Mesendoderm (in vitro differentiated cells): ENCODE measurements at regions not wholly inside any gene's neighbourhood (a gene's known extent, or its start where the extent isn't known, plus 50 kb on each side); places are given as distances from the start of the nearest gene placed in this dataset.

Source experiments
- DNase-seq: peaks from one replicate; pipeline ENCODE4 v3.0.0; 2013
- H2AK5ac ChIP-seq: 2 replicates; pipeline ENCODE4 v1.6.1; 2013; ENCODE audit warnings: low read length, inconsistent platforms
- H2BK120ac ChIP-seq: 2 replicates; pipeline ENCODE4 v1.6.1; 2013; ENCODE audit warnings: low read depth, mild to moderate bottlenecking, low read length, moderate library complexity, mixed read lengths
- H2BK15ac ChIP-seq: replicated peaks from 2 replicates; pipeline ENCODE4 v1.6.1; 2013; ENCODE audit warnings: low read depth, mild to moderate bottlenecking, moderate library complexity
- H2BK5ac ChIP-seq: 2 replicates; pipeline ENCODE4 v1.6.1; 2013; ENCODE audit warnings: low read length, inconsistent platforms
- H3K18ac ChIP-seq: 2 replicates; pipeline ENCODE4 v1.6.1; 2013; ENCODE audit warnings: mild to moderate bottlenecking, low read length, mixed read lengths
- H3K23ac ChIP-seq: one replicate; pipeline ENCODE4 v1.6.1; 2013; ENCODE audit warnings: low read length
- H3K27ac ChIP-seq: 2 replicates; pipeline ENCODE4 v1.5.1; 2013; ENCODE audit warnings: low read depth, mild to moderate bottlenecking, inconsistent platforms, low read length, moderate library complexity
- H3K27me3 ChIP-seq: 2 replicates; pipeline ENCODE4 v1.6.1; 2013; ENCODE audit warnings: low read length, control low read depth, mild to moderate bottlenecking, inconsistent platforms; ENCODE audit not compliant: insufficient read depth, poor library complexity
- H3K36me3 ChIP-seq: 2 replicates; pipeline ENCODE4 v1.6.1; 2013; ENCODE audit warnings: low read length, inconsistent platforms; ENCODE audit not compliant: control insufficient read depth, insufficient read depth
- H3K4ac ChIP-seq: one replicate; pipeline ENCODE4 v1.6.1; 2013; ENCODE audit warnings: low read depth, mild to moderate bottlenecking, low read length, moderate library complexity
- H3K4me1 ChIP-seq: 2 replicates; pipeline ENCODE4 v1.6.1; 2013; ENCODE audit warnings: low read depth, low read length, inconsistent platforms; ENCODE audit not compliant: control insufficient read depth
- H3K4me2 ChIP-seq: 2 replicates; pipeline ENCODE4 v1.6.1; 2013; ENCODE audit warnings: low read length
- H3K4me3 ChIP-seq: 2 replicates; pipeline ENCODE4 v1.5.1; 2013; ENCODE audit warnings: mild to moderate bottlenecking, low read length
- H3K56ac ChIP-seq: one replicate; pipeline ENCODE4 v1.6.1; 2013; ENCODE audit warnings: low read length
- H3K79me1 ChIP-seq: 2 replicates; pipeline ENCODE4 v1.6.1; 2013; ENCODE audit warnings: low read length, inconsistent platforms
- H3K79me2 ChIP-seq: 2 replicates; pipeline ENCODE4 v1.6.1; 2013; ENCODE audit warnings: mild to moderate bottlenecking, low read length; ENCODE audit not compliant: control insufficient read depth, insufficient read depth
- H3K9ac ChIP-seq: 2 replicates; pipeline ENCODE4 v1.6.1; 2013; ENCODE audit warnings: low read length, inconsistent platforms
- H4K5ac ChIP-seq: one replicate; pipeline ENCODE4 v1.6.1; 2013; ENCODE audit warnings: low read length
- H4K8ac ChIP-seq: one replicate; pipeline ENCODE4 v1.6.1; 2013; ENCODE audit warnings: low read depth, mild to moderate bottlenecking, control low read depth, low read length, moderate library complexity
- WGBS: extraction: QIAGEN DNeasy Blood & Tissue Kit; methylation state at CpG from one replicate; pipeline ENCODE4 v1.1.7; 2013; ENCODE audit warnings: low lambda C conversion rate, missing lambda C conversion rate; ENCODE audit not compliant: insufficient coverage; ENCODE audit errors: extremely low coverage; 5-methylcytosine and 5-hydroxymethylcytosine counted together

DNA sequence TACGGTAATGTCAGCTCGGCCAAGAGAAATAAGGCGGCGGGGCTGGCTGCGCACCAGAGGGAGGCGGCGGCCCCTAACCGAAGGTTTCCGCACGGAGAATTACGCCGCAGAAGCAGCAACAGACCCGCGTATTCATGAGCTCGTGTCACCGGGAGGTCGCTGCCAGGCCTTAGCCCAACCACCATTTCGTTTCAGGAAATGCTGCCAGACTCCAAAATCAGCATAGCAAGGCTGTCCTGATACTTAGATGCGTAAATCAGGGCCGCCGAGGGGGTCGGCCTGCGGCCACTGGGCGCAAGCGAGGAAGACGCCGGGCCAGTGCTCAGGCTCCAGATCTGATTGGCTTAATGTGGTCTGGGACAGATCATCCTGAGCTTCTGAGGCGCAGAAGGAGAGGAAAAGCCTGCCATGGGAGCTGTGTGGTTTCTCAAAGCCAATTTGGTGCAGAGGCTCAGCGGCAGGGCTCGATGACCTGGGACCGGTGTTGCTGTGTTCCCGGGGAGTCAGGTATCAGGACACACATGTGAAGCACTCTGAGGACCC lies 247.9 kb downstream of the BAMBI start:
- Histone ChIP-seq H3K79me2 (no peaks in the 10 kb centered on the region), H4K8ac (no peak overlapping the region), H3K56ac (no peak overlapping the region), H4K5ac (no peak overlapping the region), H3K9ac (no peak overlapping the region), H2BK120ac (no peak overlapping the region), H3K23ac (no peak overlapping the region), H3K4me1 (no peaks in the 10 kb centered on the region), H3K36me3 (no peaks in the 10 kb centered on the region), H3K18ac (no peak overlapping the region), H3K79me1 (no peaks in the 10 kb centered on the region), H3K4me3 (no peak overlapping the region), H3K4me2 (no peak overlapping the region), H3K27me3 (no peaks in the 10 kb centered on the region), H3K4ac (peak overlapping the region; percentile 27), H3K27ac (no peak overlapping the region), H2BK15ac (no peak overlapping the region), H2BK5ac (no peak overlapping the region), H2AK5ac (no peak overlapping the region)
- WGBS = no CpG with 5 or more reads among the region's 32 CpGs
- peak; percentile 35 for DNase-seq

DNA sequence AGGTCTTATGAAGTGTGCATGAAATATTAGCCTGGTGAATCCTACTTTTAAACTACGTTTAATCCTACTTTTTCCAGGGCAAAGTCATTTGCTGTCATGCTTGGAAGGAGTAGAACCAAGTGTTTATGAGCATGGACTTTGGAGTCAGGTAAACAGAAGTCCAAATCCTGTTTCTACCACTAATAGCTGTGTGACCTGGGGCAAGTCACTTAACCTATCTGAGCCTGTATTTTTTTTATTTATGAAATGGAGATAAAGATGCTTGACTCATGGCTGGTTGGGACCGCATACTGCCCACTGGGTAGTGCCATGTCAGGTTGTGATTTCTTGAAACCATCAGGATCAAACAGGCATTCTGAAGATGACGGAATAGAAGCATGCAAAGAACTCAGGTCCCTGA lies 249.6 kb downstream of the BAMBI start:
- Histone ChIP-seq H3K27me3 (no peaks in the 10 kb centered on the region), H2BK120ac (no peak overlapping the region), H4K5ac (no peak overlapping the region), H3K18ac (no peak overlapping the region), H3K79me1 (no peaks in the 10 kb centered on the region), H3K23ac (no peak overlapping the region), H3K36me3 (no peaks in the 10 kb centered on the region), H3K79me2 (no peaks in the 10 kb centered on the region), H2BK5ac (no peak overlapping the region), H3K56ac (no peak overlapping the region), H3K4me2 (no peak overlapping the region), H2AK5ac (no peak overlapping the region), H3K27ac (no peak overlapping the region), H2BK15ac (no peak overlapping the region), H3K4ac (no peak overlapping the region), H3K9ac (no peak overlapping the region), H3K4me3 (no peak overlapping the region), H3K4me1 (no peaks in the 10 kb centered on the region), H4K8ac (no peak overlapping the region)
- no CpG with 5 or more reads among the region's 3 CpGs for WGBS
- DNase-seq = no peak

DNA sequence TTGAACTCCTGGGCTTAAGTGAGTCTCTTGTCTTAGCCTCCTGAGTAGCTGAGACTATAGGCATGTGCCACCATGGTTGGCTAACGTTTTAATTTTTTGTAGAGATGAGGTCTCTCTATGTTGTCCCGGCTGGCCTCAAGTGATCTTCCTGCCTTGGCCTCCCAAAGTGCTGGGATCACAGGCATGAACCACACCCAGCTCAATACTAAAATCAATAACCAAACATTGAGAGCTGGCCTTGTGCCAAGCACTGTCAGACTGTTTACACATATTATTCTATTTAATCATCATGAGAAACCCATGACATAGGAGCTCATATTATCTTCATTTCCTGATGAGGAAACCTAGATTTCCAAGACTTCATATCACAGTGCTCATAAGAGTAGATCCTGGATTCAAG lies 251.2 kb downstream of the BAMBI start:
- Histone ChIP-seq H3K18ac (no peak overlapping the region), H3K4me3 (no peak overlapping the region), H2BK120ac (no peak overlapping the region), H3K23ac (no peak overlapping the region), H3K79me1 (no peaks in the 10 kb centered on the region), H3K4ac (no peak overlapping the region), H3K27ac (no peak overlapping the region), H3K79me2 (no peaks in the 10 kb centered on the region), H3K27me3 (no peaks in the 10 kb centered on the region), H2BK15ac (no peak overlapping the region), H3K56ac (no peak overlapping the region), H4K8ac (no peak overlapping the region), H2BK5ac (no peak overlapping the region), H3K9ac (no peak overlapping the region), H4K5ac (no peak overlapping the region), H3K4me1 (no peaks in the 10 kb centered on the region), H2AK5ac (no peak overlapping the region), H3K36me3 (no peaks in the 10 kb centered on the region), H3K4me2 (no peak overlapping the region)
- no CpG with 5 or more reads among the region's 2 CpGs for WGBS
- no peak for DNase-seq

DNA sequence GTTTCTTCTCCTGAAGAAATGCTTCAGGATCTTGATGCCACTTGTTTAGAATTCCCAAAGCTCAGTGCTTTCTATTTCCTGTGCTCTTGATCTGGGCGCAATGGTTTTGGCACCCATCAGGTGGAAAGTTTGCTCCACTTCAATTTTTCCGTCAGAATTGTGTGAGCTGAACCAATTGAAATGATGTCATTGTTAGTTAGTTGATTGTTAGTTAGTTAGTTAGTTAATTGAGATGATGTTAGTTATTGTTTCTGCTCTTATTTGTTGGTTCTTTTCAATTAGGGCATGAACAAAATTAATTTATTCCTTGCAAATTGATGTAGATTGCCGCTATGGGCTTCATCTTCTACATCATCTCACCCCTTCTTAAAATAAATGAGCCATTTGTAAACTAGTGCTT lies 252.6 kb downstream of the BAMBI start:
- DNase-seq = no peak
- Histone ChIP-seq H3K4ac (no peak overlapping the region), H3K23ac (no peak overlapping the region), H3K27ac (no peak overlapping the region), H3K9ac (no peak overlapping the region), H4K8ac (no peak overlapping the region), H2BK15ac (no peak overlapping the region), H2BK5ac (no peak overlapping the region), H3K79me2 (no peaks in the 10 kb centered on the region), H3K27me3 (no peaks in the 10 kb centered on the region), H3K79me1 (no peaks in the 10 kb centered on the region), H3K4me3 (no peak overlapping the region), H2BK120ac (no peak overlapping the region), H3K4me2 (no peak overlapping the region), H3K18ac (no peak overlapping the region), H2AK5ac (no peak overlapping the region), H3K56ac (no peak overlapping the region), H4K5ac (no peak overlapping the region), H3K4me1 (no peaks in the 10 kb centered on the region), H3K36me3 (no peaks in the 10 kb centered on the region)
- WGBS = no CpG with 5 or more reads among the region's 3 CpGs

- no peaks in the 10 kb centered on the region for H3K79me1 ChIP-seq
- H3K27ac ChIP-seq = no peak overlapping the region
- H2BK120ac ChIP-seq = no peak overlapping the region
- no peak overlapping the region for H3K56ac ChIP-seq
- no peak overlapping the region for H3K9ac ChIP-seq
- no peak overlapping the region for H2AK5ac ChIP-seq
- H3K4me1 ChIP-seq = no peaks in the 10 kb centered on the region
- no CpG with 5 or more reads among the region's 5 CpGs for WGBS
- H3K36me3 ChIP-seq = no peaks in the 10 kb centered on the region
- H2BK15ac ChIP-seq = no peak overlapping the region
- H2BK5ac ChIP-seq = no peak overlapping the region
- H3K27me3 ChIP-seq = no peaks in the 10 kb centered on the region
- H3K4me2 ChIP-seq = no peak overlapping the region
- H3K79me2 ChIP-seq = no peaks in the 10 kb centered on the region
- H3K18ac ChIP-seq = no peak overlapping the region
- no peak for DNase-seq
- H4K8ac ChIP-seq = no peak overlapping the region
- H3K4ac ChIP-seq = no peak overlapping the region
- H4K5ac ChIP-seq = no peak overlapping the region
- H3K23ac ChIP-seq = no peak overlapping the region
- H3K4me3 ChIP-seq = no peak overlapping the region
These were observed 253.5 kb downstream of the BAMBI start for GRCh38 chr10:28930514-28931495.
